Liver (tissue), 3 donors: ENCODE measurements at regions not wholly inside any gene's neighbourhood (a gene's known extent, or its start where the extent isn't known, plus 50 kb on each side); places are given as distances from the start of the nearest gene placed in this dataset.

ENCODE experiments used
- EGR1 ChIP-seq, 2 donors: IDR thresholded peaks; 2 replicates each; pipeline ENCODE4 v1.6.1; 2016 to 2018; ENCODE audit warnings: antibody characterized with exemption in 2 of 2, low read depth in 2 of 2
- GABPA ChIP-seq, 2 donors: IDR thresholded peaks in 1 of 2; conservative IDR thresholded peaks in 1 of 2; 2 replicates each; pipeline ENCODE4 v1.6.1; 2016; ENCODE audit warnings: antibody characterized with exemption in 2 of 2, mild to moderate bottlenecking in 1 of 2, moderate library complexity in 1 of 2
- JUND ChIP-seq, 2 donors: IDR thresholded peaks; 2 replicates each; pipeline ENCODE4 v1.6.1; 2016; ENCODE audit warnings: antibody characterized with exemption in 2 of 2
- RAD21 ChIP-seq, 2 donors: IDR thresholded peaks; 2 replicates each; pipeline ENCODE4 v1.6.1; 2016; ENCODE audit warnings: antibody characterized with exemption in 2 of 2, mild to moderate bottlenecking in 2 of 2
- RXRA ChIP-seq, 2 donors: IDR thresholded peaks; 2 replicates each; pipeline ENCODE4 v1.6.1; 2017 to 2018; ENCODE audit warnings: antibody characterized with exemption in 2 of 2, mild to moderate bottlenecking in 1 of 2
- SP1 ChIP-seq: IDR thresholded peaks from 2 replicates; pipeline ENCODE4 v1.6.1; 2018; ENCODE audit warnings: antibody characterized with exemption, mild to moderate bottlenecking
- TAF1 ChIP-seq: conservative IDR thresholded peaks from 2 replicates; pipeline ENCODE4 v1.6.1; 2016; ENCODE audit warnings: antibody characterized with exemption, mild to moderate bottlenecking
- TF ChIP-seq, protein P1 (sequence below): fragments of 150-350 bp; IDR thresholded peaks from 2 replicates; pipeline ENCODE4 v1.5.1; 2017; ENCODE audit warnings: improper control_type of control experiment, low read depth, low read length; ENCODE audit not compliant: missing input control
- TF ChIP-seq, protein P2 (sequence below): IDR thresholded peaks from 2 replicates; pipeline ENCODE4 v1.6.1; 2016; ENCODE audit warnings: antibody characterized with exemption, mild to moderate bottlenecking
- TF ChIP-seq, protein P3 (sequence below): IDR thresholded peaks from 2 replicates; pipeline ENCODE4 v1.6.1; 2016; ENCODE audit warnings: antibody characterized with exemption
- TF ChIP-seq, protein P4 (sequence below): IDR thresholded peaks from 2 replicates; pipeline ENCODE4 v1.6.1; 2016; ENCODE audit warnings: antibody characterized with exemption
- donor health status: healthy.
- donor health status: healthy.

DNA sequence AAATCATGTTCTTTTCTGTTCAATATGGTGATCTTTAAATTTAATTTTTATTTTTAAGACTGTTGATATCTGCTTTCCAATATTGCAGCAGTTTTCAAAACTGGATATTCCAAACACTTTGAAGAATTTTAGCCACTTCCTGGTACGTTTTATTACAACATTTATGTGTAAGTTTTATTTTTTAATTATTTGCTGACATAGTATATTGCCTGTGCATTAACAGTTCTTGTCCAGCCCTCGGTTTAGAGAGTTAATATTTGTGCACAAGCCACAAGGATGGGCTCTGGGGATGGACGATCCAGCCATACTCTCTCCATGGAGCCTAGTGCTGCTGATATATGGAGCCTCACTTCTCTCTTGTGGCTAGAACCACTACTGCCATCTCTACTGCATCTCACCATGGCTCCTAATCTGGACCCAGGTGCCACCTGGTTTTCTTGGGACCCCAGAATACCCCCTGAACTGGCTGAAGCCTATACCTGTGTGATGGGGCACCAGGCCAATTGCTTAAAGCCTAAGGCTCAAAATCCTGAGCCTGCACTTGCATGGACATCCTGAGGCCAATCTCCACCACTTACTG is 262.5 kb downstream of the RASSF9 start:
- TF ChIP-seq, protein P1, sequence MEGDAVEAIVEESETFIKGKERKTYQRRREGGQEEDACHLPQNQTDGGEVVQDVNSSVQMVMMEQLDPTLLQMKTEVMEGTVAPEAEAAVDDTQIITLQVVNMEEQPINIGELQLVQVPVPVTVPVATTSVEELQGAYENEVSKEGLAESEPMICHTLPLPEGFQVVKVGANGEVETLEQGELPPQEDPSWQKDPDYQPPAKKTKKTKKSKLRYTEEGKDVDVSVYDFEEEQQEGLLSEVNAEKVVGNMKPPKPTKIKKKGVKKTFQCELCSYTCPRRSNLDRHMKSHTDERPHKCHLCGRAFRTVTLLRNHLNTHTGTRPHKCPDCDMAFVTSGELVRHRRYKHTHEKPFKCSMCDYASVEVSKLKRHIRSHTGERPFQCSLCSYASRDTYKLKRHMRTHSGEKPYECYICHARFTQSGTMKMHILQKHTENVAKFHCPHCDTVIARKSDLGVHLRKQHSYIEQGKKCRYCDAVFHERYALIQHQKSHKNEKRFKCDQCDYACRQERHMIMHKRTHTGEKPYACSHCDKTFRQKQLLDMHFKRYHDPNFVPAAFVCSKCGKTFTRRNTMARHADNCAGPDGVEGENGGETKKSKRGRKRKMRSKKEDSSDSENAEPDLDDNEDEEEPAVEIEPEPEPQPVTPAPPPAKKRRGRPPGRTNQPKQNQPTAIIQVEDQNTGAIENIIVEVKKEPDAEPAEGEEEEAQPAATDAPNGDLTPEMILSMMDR = no peak
- TF ChIP-seq, protein P2, sequence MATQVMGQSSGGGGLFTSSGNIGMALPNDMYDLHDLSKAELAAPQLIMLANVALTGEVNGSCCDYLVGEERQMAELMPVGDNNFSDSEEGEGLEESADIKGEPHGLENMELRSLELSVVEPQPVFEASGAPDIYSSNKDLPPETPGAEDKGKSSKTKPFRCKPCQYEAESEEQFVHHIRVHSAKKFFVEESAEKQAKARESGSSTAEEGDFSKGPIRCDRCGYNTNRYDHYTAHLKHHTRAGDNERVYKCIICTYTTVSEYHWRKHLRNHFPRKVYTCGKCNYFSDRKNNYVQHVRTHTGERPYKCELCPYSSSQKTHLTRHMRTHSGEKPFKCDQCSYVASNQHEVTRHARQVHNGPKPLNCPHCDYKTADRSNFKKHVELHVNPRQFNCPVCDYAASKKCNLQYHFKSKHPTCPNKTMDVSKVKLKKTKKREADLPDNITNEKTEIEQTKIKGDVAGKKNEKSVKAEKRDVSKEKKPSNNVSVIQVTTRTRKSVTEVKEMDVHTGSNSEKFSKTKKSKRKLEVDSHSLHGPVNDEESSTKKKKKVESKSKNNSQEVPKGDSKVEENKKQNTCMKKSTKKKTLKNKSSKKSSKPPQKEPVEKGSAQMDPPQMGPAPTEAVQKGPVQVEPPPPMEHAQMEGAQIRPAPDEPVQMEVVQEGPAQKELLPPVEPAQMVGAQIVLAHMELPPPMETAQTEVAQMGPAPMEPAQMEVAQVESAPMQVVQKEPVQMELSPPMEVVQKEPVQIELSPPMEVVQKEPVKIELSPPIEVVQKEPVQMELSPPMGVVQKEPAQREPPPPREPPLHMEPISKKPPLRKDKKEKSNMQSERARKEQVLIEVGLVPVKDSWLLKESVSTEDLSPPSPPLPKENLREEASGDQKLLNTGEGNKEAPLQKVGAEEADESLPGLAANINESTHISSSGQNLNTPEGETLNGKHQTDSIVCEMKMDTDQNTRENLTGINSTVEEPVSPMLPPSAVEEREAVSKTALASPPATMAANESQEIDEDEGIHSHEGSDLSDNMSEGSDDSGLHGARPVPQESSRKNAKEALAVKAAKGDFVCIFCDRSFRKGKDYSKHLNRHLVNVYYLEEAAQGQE = no peak
- no peak for TF ChIP-seq EGR1 (IDR thresholded peaks at IDR 0.05; ENCODE audit: low read depth in 2 of 2)
- TF ChIP-seq RXRA (IDR thresholded peaks at IDR 0.05) = no peak
- no peak for TF ChIP-seq JUND (IDR thresholded peaks at IDR 0.05)
- TF ChIP-seq GABPA (IDR thresholded peaks at IDR 0.05 in 1 of 2, conservative IDR thresholded peaks at IDR 0.05 in 1 of 2) = no peak
- no peak for TF ChIP-seq TAF1
- no peak for TF ChIP-seq SP1
- TF ChIP-seq RAD21 (IDR thresholded peaks at IDR 0.05) = no peak
- TF ChIP-seq, protein P3, sequence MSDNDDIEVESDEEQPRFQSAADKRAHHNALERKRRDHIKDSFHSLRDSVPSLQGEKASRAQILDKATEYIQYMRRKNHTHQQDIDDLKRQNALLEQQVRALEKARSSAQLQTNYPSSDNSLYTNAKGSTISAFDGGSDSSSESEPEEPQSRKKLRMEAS = no peak
- TF ChIP-seq, protein P4, sequence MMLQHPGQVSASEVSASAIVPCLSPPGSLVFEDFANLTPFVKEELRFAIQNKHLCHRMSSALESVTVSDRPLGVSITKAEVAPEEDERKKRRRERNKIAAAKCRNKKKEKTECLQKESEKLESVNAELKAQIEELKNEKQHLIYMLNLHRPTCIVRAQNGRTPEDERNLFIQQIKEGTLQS = no peak
